Right lobe of liver (tissue), 6 donors: ENCODE measurements at regions not wholly inside any gene's neighbourhood (a gene's known extent, or its start where the extent isn't known, plus 50 kb on each side); places are given as distances from the start of the nearest gene placed in this dataset.

Experiments used
- ATAC-seq, 4 donors: fragments of 200-7000 bp; cut with Tn5 transposase; one replicate each; pipeline ENCODE4 v1.9.1; 2020; ENCODE audit warnings: mild to moderate bottlenecking in 4 of 4, moderate library complexity in 4 of 4
- DNase-seq, 3 donors: peaks; one replicate each; pipeline ENCODE4 v3.0.0-alpha.2; 2020
- H3K27ac ChIP-seq, 3 donors: fragments of 200-600 bp; one replicate each; pipeline ENCODE4 v1.8.0; 2022
- H3K27me3 ChIP-seq, 2 donors: fragments of 200-600 bp; one replicate each; pipeline ENCODE4 v1.8.0; 2022
- H3K36me3 ChIP-seq, 4 donors: fragments of 200-600 bp; sonication (generic) in 1 of 4; one replicate each; pipeline versions ENCODE4 v1.5.1 to v1.8.0; 2017 to 2022; ENCODE audit warnings: control low read depth in 1 of 4
- H3K4me1 ChIP-seq, 4 donors: fragments of 200-600 bp; sonication (generic) in 1 of 4; one replicate each; pipeline versions ENCODE4 v1.5.1 to v1.8.0; 2017 to 2022; ENCODE audit warnings: control low read depth in 1 of 4
- H3K4me3 ChIP-seq, 3 donors: fragments of 200-600 bp; one replicate each; pipeline ENCODE4 v1.8.0; 2022
- H3K9me3 ChIP-seq, 4 donors: fragments of 200-600 bp; sonication (generic) in 1 of 4; one replicate each; pipeline versions ENCODE4 v1.5.1 to v1.8.0; 2017 to 2022; ENCODE audit warnings: control low read depth in 1 of 4
- CTCF ChIP-seq, 4 donors: fragments of 200-600 bp in 3 of 4; fragments of 450-650 bp in 1 of 4; IDR thresholded peaks; one replicate each; pipeline versions ENCODE4 v1.5.1 to v1.8.0; 2016 to 2022; ENCODE audit warnings: antibody characterized with exemption in 4 of 4, mild to moderate bottlenecking in 2 of 4
- POLR2A ChIP-seq: fragments of 450-650 bp; IDR thresholded peaks from one replicate; pipeline ENCODE4 v1.6.1; 2017; ENCODE audit warnings: antibody characterized with exemption, mild to moderate bottlenecking
- WGBS: methylation state at CpG from one replicate; pipeline ENCODE4 v1.1.6; 2018; ENCODE audit warnings: low coverage, low lambda C conversion rate; ENCODE audit not compliant: insufficient coverage; ENCODE audit errors: missing lambda C conversion rate; 5-methylcytosine and 5-hydroxymethylcytosine counted together
- intact Hi-C, 2 donors: fragments of 100-400 bp; cut with DNase I; formaldehyde crosslinking; loops; one replicate each; pipeline versions ENCODE4 v1.11.2 to v1.14.1; 2022
- donor health status: DM: no; HTN: yes; CAD: no.
- donor health status: DM: no; HTN: no; CAD: no.
- donor health status: DM: no; HTN: no; CAD: no.
- donor health status: DM: no; HTN: yes; CAD: no.
- donor health status: DM: no; HTN: yes; CAD: no.

GRCh38 chr1:73327998-73328397, 870.0 kb downstream of the LRRIQ3 start:
- no CpG with 5 or more reads among the region's 3 CpGs for WGBS
- no peak for ATAC-seq

GRCh38 chr1:73327180-73327793, 870.7 kb downstream of the LRRIQ3 start:
- no peaks in the 10 kb centered on the region for H3K27me3 ChIP-seq
- no peak overlapping the region for H3K4me3 ChIP-seq
- intact Hi-C loops = no loop called here
- no peaks in the 10 kb centered on the region for H3K9me3 ChIP-seq
- H3K4me1 ChIP-seq = no peaks in the 10 kb centered on the region
- no peak for DNase-seq
- WGBS = no CpG with 5 or more reads among the region's 3 CpGs
- H3K27ac ChIP-seq = no peak overlapping the region
- ATAC-seq = no peak
- H3K36me3 ChIP-seq = no peaks in the 10 kb centered on the region
- no peak for TF ChIP-seq POLR2A
- no peak for TF ChIP-seq CTCF (IDR thresholded peaks at IDR 0.05)

More at GRCh38 chr1:73327998-73328397, 870.0 kb downstream of the LRRIQ3 start:
- Histone ChIP-seq H3K27ac (no peak overlapping the region), H3K36me3 (no peaks in the 10 kb centered on the region), H3K9me3 (no peaks in the 10 kb centered on the region), H3K4me3 (no peak overlapping the region), H3K27me3 (no peaks in the 10 kb centered on the region), H3K4me1 (no peaks in the 10 kb centered on the region)
- TF ChIP-seq CTCF (IDR thresholded peaks at IDR 0.05) = no peak
- no peak for TF ChIP-seq POLR2A
- no peak for DNase-seq
- intact Hi-C loops = no loop called here

GRCh38 chr1:73326663-73327062, 871.3 kb downstream of the LRRIQ3 start:
- Histone ChIP-seq H3K4me3 (no peak overlapping the region), H3K27me3 (no peaks in the 10 kb centered on the region), H3K4me1 (no peaks in the 10 kb centered on the region), H3K9me3 (no peaks in the 10 kb centered on the region), H3K27ac (no peak overlapping the region), H3K36me3 (no peaks in the 10 kb centered on the region)
- intact Hi-C loops = no loop called here
- no peak for ATAC-seq
- TF ChIP-seq CTCF (IDR thresholded peaks at IDR 0.05) (no peak), POLR2A (no peak)
- DNase-seq = no peak
- 75% methylated on average over 2 of the region's 5 CpGs for WGBS

GRCh38 chr1:73310797-73311381, 887.1 kb downstream of the LRRIQ3 start:
- no peaks in the 10 kb centered on the region for H3K36me3 ChIP-seq
- ATAC-seq (no peak), DNase-seq (no peak)
- TF ChIP-seq POLR2A (no peak), CTCF (IDR thresholded peaks at IDR 0.05) (no peak)
- no peak overlapping the region for H3K4me3 ChIP-seq
- 55% methylated on average over 4 of the region's 4 CpGs for WGBS
- H3K9me3 ChIP-seq = no peaks in the 10 kb centered on the region
- intact Hi-C loops = no loop called here
- no peaks in the 10 kb centered on the region for H3K4me1 ChIP-seq
- no peaks in the 10 kb centered on the region for H3K27me3 ChIP-seq
- no peak overlapping the region for H3K27ac ChIP-seq
